HG02571 (cell line): ENCODE measurements at regions not wholly inside any gene's neighbourhood (a gene's known extent, or its start where the extent isn't known, plus 50 kb on each side); places are given as distances from the start of the nearest gene placed in this dataset.

Source experiments
- ATAC-seq: cut with Tn5 transposase; IDR thresholded peaks from one replicate; pipeline ENCODE4 v1.9.1; 2021; ENCODE audit warnings: mild to moderate bottlenecking, moderate library complexity; ENCODE audit not compliant: unreplicated experiment

- no peak for ATAC-seq
These were observed 122.0 kb upstream of the PPP2R2D start for GRCh38 chr10:131778842-131779241.

GRCh38 chr10:131779661-131780394, 121.0 kb upstream of the PPP2R2D start:
- ATAC-seq, result no peak

- ATAC-seq, result no peak
These were observed 119.7 kb upstream of the PPP2R2D start for GRCh38 chr10:131781076-131781475.

- ATAC-seq, result no peak
These were observed 119.0 kb upstream of the PPP2R2D start for GRCh38 chr10:131781791-131782190.

GRCh38 chr10:131784363-131785120, 116.3 kb upstream of the PPP2R2D start:
- no peak for ATAC-seq

- ATAC-seq, result no peak
These were observed 115.7 kb upstream of the PPP2R2D start for GRCh38 chr10:131785121-131785460.

- no peak for ATAC-seq
These were observed 113.8 kb upstream of the PPP2R2D start for GRCh38 chr10:131786756-131787605.

GRCh38 chr10:131787961-131788360, 112.8 kb upstream of the PPP2R2D start:
- ATAC-seq, result no peak

GRCh38 chr10:131788386-131788785, 112.4 kb upstream of the PPP2R2D start:
- ATAC-seq, result no peak

- ATAC-seq, result no peak
These were observed 111.3 kb upstream of the PPP2R2D start for GRCh38 chr10:131789516-131789915.

GRCh38 chr10:131790021-131790420, 110.8 kb upstream of the PPP2R2D start:
- ATAC-seq, result no peak

- no peak for ATAC-seq
These were observed 108.7 kb upstream of the PPP2R2D start for GRCh38 chr10:131792011-131792651.

- no peak for ATAC-seq
These were observed 108.0 kb upstream of the PPP2R2D start for GRCh38 chr10:131792809-131793208.

GRCh38 chr10:131795761-131796160, 105.0 kb upstream of the PPP2R2D start:
- no peak for ATAC-seq

- ATAC-seq, result no peak
These were observed 103.2 kb upstream of the PPP2R2D start for GRCh38 chr10:131797626-131798025.

- no peak for ATAC-seq
These were observed 101.4 kb upstream of the PPP2R2D start for GRCh38 chr10:131799429-131799828.

- no peak for ATAC-seq
These were observed 98.5 kb upstream of the PPP2R2D start for GRCh38 chr10:131802156-131802915.

- no peak for ATAC-seq
These were observed 97.8 kb upstream of the PPP2R2D start for GRCh38 chr10:131802996-131803395.

- ATAC-seq, result no peak
These were observed 96.9 kb upstream of the PPP2R2D start for GRCh38 chr10:131803860-131804425.
